ENCODE measurements at regions not wholly inside any gene's neighbourhood (a gene's known extent, or its start where the extent isn't known, plus 50 kb on each side); places are given as distances from the start of the nearest gene placed in this dataset.

GRCh38 chr9:36770025-36770424 lies 197.3 kb downstream of the MELK start:
- no peak overlapping the region for H3K4me3 ChIP-seq (ENCODE audit: low read depth, low read length)
- no peaks in the 10 kb centered on the region; the same call in none of the 2 replicates for H3K27me3 ChIP-seq (ENCODE audit: control insufficient read depth, insufficient read depth, low read length)
- no peak for DNase-seq (ENCODE audit: low read depth)
- TF ChIP-seq CTCF (IDR thresholded peaks at IDR 0.05; ENCODE audit: insufficient read depth, low read depth, low read length), result no peak
- CTCF ChIA-PET, result no interaction called here
- POLR2A ChIA-PET, result no interaction called here
- no peaks in the 10 kb centered on the region for H3K36me3 ChIP-seq (ENCODE audit: control insufficient read depth, insufficient read depth, low read length)

- CTCF ChIA-PET, result no interaction called here
- TF ChIP-seq CTCF (IDR thresholded peaks at IDR 0.05; ENCODE audit: insufficient read depth, low read depth, low read length), result no peak
- Histone ChIP-seq H3K4me3 (ENCODE audit: low read depth, low read length) (no peak overlapping the region), H3K27me3 (ENCODE audit: control insufficient read depth, insufficient read depth, low read length) (peaks cover 3% of the 10 kb centered on the region), H3K36me3 (ENCODE audit: control insufficient read depth, insufficient read depth, low read length) (no peaks in the 10 kb centered on the region)
- POLR2A ChIA-PET, result no interaction called here
- no peak for DNase-seq (ENCODE audit: low read depth)
Observed at GRCh38 chr9:36772449-36773403, 200.0 kb downstream of the MELK start.

GRCh38 chr9:36778682-36779081 lies 206.0 kb downstream of the MELK start:
- H3K36me3 ChIP-seq (ENCODE audit: control insufficient read depth, insufficient read depth, low read length), result no peaks in the 10 kb centered on the region
- DNase-seq (ENCODE audit: low read depth), result no peak
- no peak for TF ChIP-seq CTCF (IDR thresholded peaks at IDR 0.05; ENCODE audit: insufficient read depth, low read depth, low read length)
- ChIA-PET CTCF (no interaction called here), POLR2A (no interaction called here)
- H3K27me3 ChIP-seq (ENCODE audit: control insufficient read depth, insufficient read depth, low read length), result peaks cover 23% of the 10 kb centered on the region
- H3K4me3 ChIP-seq (ENCODE audit: low read depth, low read length), result no peak overlapping the region

GRCh38 chr9:36779582-36779981 lies 206.9 kb downstream of the MELK start:
- no peak for DNase-seq (ENCODE audit: low read depth)
- Histone ChIP-seq H3K27me3 (ENCODE audit: control insufficient read depth, insufficient read depth, low read length) (peaks cover 23% of the 10 kb centered on the region), H3K36me3 (ENCODE audit: control insufficient read depth, insufficient read depth, low read length) (no peaks in the 10 kb centered on the region), H3K4me3 (ENCODE audit: low read depth, low read length) (no peak overlapping the region)
- TF ChIP-seq CTCF (IDR thresholded peaks at IDR 0.05; ENCODE audit: insufficient read depth, low read depth, low read length), result no peak
- ChIA-PET POLR2A (no interaction called here), CTCF (no interaction called here)

GRCh38 chr9:36780186-36780585 lies 207.5 kb downstream of the MELK start:
- ChIA-PET POLR2A (no interaction called here), CTCF (no interaction called here)
- no peaks in the 10 kb centered on the region for H3K36me3 ChIP-seq (ENCODE audit: control insufficient read depth, insufficient read depth, low read length)
- TF ChIP-seq CTCF (IDR thresholded peaks at IDR 0.05; ENCODE audit: insufficient read depth, low read depth, low read length), result no peak
- no peak overlapping the region for H3K4me3 ChIP-seq (ENCODE audit: low read depth, low read length)
- H3K27me3 ChIP-seq (ENCODE audit: control insufficient read depth, insufficient read depth, low read length), result peaks cover 23% of the 10 kb centered on the region
- no peak for DNase-seq (ENCODE audit: low read depth)

Data from BJ (cell line).